NAMALWA (cell line): ENCODE measurements at regions not wholly inside any gene's neighbourhood (a gene's known extent, or its start where the extent isn't known, plus 50 kb on each side); places are given as distances from the start of the nearest gene placed in this dataset.

Source experiments
- DNase-seq: peaks from one replicate; pipeline ENCODE4 v3.0.0-alpha.2; 2015; ENCODE audit warnings: low spot score

DNA sequence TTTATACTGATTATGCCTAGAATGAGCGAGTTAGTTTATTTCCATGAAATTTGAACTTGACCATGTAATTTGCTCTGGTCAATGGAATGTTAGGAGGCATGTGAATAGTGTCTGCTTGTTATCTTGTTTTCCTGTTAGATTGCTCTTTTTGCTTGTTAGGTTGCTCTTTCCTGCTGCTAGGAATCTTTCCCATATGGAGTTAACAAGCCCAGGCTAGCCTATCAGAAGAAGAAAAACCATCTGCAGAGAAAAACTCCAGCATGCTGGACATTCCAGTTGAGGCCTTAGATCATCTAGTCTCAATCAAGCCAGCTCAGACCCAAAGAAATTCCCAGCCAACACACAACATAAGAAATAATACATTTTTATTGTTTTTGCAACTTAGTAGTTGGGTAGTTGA is 470.2 kb upstream of the AGTR1 start:
- no peak for DNase-seq

GRCh38 chr3:148229107-148229506 is 468.6 kb upstream of the AGTR1 start:
- no peak for DNase-seq

GRCh38 chr3:148230473-148230872 is 467.2 kb upstream of the AGTR1 start:
- DNase-seq = no peak

- DNase-seq = no peak
Measured at GRCh38 chr3:148232389-148232788, 465.3 kb upstream of the AGTR1 start.

DNA sequence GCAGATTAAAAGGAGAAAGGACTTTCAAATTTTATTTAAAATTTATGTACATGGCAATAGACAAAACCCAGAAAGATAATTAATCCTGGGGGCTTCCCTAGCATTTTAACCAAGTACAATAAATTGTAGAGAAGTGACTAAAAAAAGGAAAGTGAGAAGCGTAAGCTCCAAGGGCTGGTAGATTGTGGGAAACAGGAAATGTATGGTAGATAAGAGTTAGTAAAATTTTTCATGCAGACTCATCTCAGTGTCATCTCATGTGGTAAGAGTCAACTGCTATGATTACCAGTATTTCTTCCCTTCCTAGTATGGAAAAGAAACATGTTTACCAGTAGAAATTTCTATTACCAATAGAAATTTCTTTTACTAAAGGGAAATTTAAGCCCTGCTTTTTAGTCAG is 464.3 kb upstream of the AGTR1 start:
- DNase-seq = no peak

GRCh38 chr3:148234536-148234935 is 463.2 kb upstream of the AGTR1 start:
- DNase-seq = no peak

DNA sequence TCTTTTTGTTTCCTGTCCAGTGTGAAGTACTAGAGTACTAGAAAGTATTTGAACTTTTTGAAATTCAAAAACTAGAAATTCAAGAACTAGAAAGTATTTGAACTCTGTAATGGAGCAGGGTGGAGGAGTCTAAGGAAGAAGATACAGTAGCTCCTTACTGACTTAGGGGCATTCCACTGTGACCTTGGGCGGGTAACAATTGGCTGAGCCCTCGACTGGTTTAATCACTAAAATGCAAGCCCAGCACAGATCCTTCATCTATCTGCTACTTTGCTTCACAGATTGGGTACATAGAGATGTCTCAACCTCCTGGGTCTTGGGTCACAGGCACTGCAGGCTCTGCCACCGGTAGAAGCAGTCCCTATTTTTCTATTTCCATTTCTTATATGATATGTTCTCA is 462.1 kb upstream of the AGTR1 start:
- no peak for DNase-seq

- DNase-seq = no peak
Measured at GRCh38 chr3:148238421-148238821, 459.3 kb upstream of the AGTR1 start.

GRCh38 chr3:148240351-148240750 is 457.4 kb upstream of the AGTR1 start:
- no peak for DNase-seq

GRCh38 chr3:148243609-148244008 is 454.1 kb upstream of the AGTR1 start:
- no peak for DNase-seq

- DNase-seq = no peak
Measured at GRCh38 chr3:148246291-148246923, 451.3 kb upstream of the AGTR1 start.

- DNase-seq = no peak
Measured at GRCh38 chr3:148253713-148254112, 444.0 kb upstream of the AGTR1 start.

DNA sequence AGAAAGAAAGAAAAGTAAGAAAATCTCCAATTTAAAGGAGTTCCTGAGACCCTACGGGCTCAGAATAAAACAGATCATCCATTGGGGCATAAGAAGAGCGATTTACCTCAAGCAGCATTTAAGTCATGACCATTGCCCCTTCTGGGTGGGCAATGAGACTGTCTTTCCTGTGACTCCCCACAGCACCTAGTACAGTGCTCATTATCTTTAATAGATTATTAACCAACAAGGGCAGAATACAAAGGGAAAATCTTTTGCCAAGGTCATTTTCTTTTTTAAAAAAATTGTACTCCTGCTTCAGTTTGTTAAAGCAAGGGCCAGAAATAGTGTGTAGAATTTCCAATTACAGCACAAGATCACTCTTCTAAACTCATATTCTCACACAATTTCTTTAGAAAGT is 443.3 kb upstream of the AGTR1 start:
- DNase-seq = no peak

GRCh38 chr3:148255981-148256969 is 441.4 kb upstream of the AGTR1 start:
- no peak for DNase-seq

DNA sequence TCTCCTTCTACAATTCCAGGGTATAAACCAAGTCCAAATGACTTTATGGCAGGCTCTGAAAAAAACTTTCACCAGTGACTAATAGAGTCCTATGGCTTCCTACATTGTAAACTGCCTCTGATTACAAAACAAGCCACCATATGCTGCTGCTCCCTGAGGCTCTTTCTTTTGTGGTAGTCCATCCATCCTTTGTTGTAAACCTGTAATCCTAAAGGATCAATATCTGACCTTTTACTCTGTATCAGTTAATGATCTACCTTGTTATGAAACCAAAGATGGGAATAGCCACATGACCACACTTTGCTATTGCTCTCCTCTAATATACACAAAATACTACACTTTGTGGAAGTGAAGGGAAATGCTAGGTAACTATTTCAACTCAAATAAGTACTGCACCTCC is 434.7 kb upstream of the AGTR1 start:
- no peak for DNase-seq

- DNase-seq = no peak
Measured at GRCh38 chr3:148265841-148266240, 431.9 kb upstream of the AGTR1 start.

GRCh38 chr3:148266341-148266740 is 431.4 kb upstream of the AGTR1 start:
- no peak for DNase-seq

GRCh38 chr3:148269816-148270215 is 427.9 kb upstream of the AGTR1 start:
- no peak for DNase-seq

DNA sequence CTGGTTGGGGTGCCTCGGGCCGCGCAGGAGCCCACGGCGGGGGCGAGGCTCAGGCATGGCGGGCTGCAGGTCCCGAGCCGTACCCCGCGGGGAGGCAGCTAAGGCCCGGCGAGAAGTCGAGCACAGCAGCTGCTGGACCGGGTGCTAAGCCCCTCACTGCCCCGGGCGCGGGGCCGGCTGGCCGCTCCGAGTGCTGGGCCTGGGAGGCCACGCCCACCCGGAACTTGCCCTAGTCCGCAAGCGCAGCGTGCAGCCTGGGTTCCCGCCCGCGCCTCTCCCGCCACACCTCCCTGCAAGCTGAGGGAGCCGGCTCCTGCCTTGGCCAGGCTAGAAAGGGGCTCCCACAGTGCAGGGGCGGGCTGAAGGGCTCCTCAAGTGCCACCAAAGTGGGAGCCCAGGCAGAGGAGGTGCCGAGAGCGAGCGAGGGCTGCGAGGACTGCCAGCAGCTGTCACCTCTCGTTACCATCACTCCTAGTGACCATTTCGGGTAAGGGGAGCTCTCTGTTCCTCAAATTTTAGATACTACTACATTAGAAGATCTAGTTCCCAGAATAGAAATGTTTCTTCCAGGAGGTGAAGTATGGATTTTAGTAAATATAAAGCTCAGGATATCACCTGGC is 417.0 kb upstream of the AGTR1 start:
- no peak for DNase-seq

DNA sequence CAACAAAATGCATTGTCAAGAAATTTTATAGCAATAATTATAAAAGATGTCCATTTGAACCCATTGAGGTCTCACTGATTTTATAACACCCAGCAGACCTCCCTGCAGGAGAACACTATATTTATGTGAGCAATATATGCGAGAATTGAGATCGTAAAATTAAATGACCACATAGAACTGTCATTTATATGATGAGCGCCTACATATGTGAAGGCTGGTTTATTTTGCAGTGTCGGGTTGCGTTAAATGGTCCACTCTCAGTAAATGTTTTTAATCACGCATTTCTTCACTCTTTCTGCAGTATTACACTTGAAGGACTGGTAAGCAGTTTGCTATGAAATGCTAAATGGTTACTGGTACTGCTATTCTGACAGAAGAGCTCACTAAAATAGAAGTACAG is 408.5 kb upstream of the AGTR1 start:
- DNase-seq = no peak

DNA sequence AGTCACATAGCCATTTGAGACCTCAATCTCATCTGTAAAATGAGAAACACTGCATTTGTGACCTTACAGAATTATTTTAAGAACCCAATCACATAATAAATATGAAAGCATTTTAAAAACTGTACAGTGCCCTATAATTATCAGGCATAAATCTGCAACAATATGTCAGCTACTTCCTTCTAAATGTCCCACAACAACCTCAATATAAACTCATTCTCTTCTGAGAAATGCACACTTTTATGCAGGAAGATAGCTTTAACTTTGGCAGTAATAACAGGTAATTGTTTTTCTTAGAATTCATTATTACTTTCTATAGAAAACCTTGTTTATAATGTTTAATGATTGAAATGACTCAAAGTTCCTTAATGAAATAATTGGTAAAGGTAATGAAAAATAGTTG is 400.7 kb upstream of the AGTR1 start:
- no peak for DNase-seq

DNA sequence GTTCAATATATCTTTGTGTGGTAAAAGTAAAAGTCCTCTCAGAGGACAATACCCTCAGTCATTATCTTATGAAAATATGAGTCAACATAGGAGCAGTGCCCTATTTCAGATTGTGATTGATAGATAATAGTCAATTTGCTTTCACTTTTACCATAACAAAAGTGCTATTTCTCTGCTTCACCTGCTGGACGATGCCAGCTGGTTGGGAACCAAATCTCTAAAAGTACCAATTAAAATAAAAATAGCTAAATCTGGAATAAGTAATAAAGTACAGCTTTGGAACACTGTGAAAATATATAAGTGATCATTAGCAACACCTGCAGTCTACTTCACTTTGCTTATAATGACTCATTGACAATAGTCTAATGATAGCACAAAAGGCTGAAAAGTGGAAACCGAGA is 390.3 kb upstream of the AGTR1 start:
- DNase-seq = no peak

DNA sequence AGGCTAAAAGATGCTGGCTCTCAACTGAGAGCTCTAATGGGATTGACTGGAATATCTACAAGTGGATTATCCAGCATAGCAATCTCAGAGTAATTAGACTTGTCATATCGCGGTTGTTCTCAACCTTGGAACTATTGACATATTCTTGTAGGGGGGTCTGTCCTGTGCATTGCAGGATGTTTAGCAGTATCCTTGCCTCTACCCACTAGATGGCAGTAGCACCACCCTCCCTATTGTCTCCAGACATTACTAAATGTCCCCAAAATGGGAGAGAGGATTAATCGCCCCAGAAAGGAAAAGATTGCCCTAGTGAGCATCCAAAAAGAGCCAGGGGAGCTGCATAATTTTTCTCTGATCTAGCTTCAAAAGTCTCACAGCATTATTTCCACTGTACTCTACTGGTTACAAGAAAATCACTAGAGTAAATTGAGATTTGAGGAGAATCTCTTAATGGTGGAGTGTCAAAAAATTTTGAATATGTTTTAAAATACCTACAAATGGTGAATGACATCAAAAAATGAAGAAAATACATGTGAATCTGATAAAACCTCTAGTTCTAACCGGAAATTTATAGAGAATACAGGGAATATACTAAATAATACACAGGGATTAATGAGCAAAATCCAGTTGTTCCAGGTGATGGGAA is 388.2 kb upstream of the AGTR1 start:
- DNase-seq = peak; percentile 62
